ENCODE measurements at regions not wholly inside any gene's neighbourhood (a gene's known extent, or its start where the extent isn't known, plus 50 kb on each side); places are given as distances from the start of the nearest gene placed in this dataset.
"Not testable (repeated sequence)": the region's sequence is repeated elsewhere in the genome, so short reads cannot be mapped to it uniquely, and the experiment has no call there.

- DNase-seq (ENCODE audit: low read depth), result no peak
Observed at GRCh38 chr3:110955301-110955880, 116.2 kb upstream of the NECTIN3 start.

GRCh38 chr3:110956081-110956480 is 115.5 kb upstream of the NECTIN3 start:
- no peak for DNase-seq (ENCODE audit: low read depth)

GRCh38 chr3:110957247-110958025 is 114.2 kb upstream of the NECTIN3 start:
- DNase-seq (ENCODE audit: low read depth), result no peak

GRCh38 chr3:110958313-110959147 is 113.1 kb upstream of the NECTIN3 start:
- no peak for DNase-seq (ENCODE audit: low read depth)

GRCh38 chr3:110965976-110966375 is 105.6 kb upstream of the NECTIN3 start:
- DNase-seq (ENCODE audit: low read depth), result no peak

- no peak for DNase-seq (ENCODE audit: low read depth)
Observed at GRCh38 chr3:110966966-110967663, 104.5 kb upstream of the NECTIN3 start.

- DNase-seq (ENCODE audit: low read depth), result no peak
Observed at GRCh38 chr3:110968076-110968475, 103.5 kb upstream of the NECTIN3 start.

GRCh38 chr3:110969229-110970211 is 102.1 kb upstream of the NECTIN3 start:
- DNase-seq (ENCODE audit: low read depth), result no peak

- no peak for DNase-seq (ENCODE audit: low read depth)
Observed at GRCh38 chr3:110971010-110971601, 100.5 kb upstream of the NECTIN3 start.

GRCh38 chr3:110973263-110973895 is 98.2 kb upstream of the NECTIN3 start:
- no peak for DNase-seq (ENCODE audit: low read depth)

GRCh38 chr3:110974902-110975301 is 96.7 kb upstream of the NECTIN3 start:
- no peak for DNase-seq (ENCODE audit: low read depth)

GRCh38 chr3:110984456-110985250 is 87.0 kb upstream of the NECTIN3 start:
- no peak for DNase-seq (ENCODE audit: low read depth)

GRCh38 chr3:110989446-110989845 is 82.2 kb upstream of the NECTIN3 start:
- no peak for DNase-seq (ENCODE audit: low read depth)

- no peak for DNase-seq (ENCODE audit: low read depth)
Observed at GRCh38 chr3:110995461-110996231, 76.0 kb upstream of the NECTIN3 start.

GRCh38 chr3:110998766-110999165 is 72.8 kb upstream of the NECTIN3 start:
- DNase-seq (ENCODE audit: low read depth), result not testable (repeated sequence)

GRCh38 chr3:111006485-111006884 is 65.1 kb upstream of the NECTIN3 start:
- DNase-seq (ENCODE audit: low read depth), result not testable (repeated sequence)

GRCh38 chr3:111012388-111013248 is 59.0 kb upstream of the NECTIN3 start:
- no peak for DNase-seq (ENCODE audit: low read depth)
